ENCODE measurements at regions not wholly inside any gene's neighbourhood (a gene's known extent, or its start where the extent isn't known, plus 50 kb on each side); places are given as distances from the start of the nearest gene placed in this dataset.

DNA sequence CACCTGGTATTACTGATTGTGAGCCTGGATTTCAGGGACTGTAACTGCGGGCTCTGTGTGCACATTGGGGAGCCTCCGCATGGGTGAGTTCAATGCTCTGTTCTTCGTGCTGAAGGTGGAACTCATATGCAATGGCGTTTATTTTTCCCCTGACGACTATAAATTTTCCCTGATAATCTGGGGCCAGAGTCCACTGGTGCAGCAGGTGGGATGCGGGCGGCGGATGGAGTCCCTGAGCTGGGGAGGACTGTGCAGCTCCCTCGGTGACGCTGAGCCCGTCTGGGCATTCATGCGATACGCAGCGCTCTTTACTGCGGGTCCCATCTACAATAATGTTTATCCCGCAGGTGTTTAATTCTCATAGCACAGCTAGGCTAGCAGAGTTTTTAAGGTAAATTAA lies 181.6 kb upstream of the ALKAL2 start:
- peaks cover 36 to 64% of the 10 kb centered on the region in 2 donors for H3K27me3 ChIP-seq (ENCODE audit: control insufficient read depth in 2 of 2, insufficient read depth in 1 of 2, low read length in 1 of 2)
- H3K4me3 ChIP-seq (ENCODE audit: low read length in 2 of 2): no peak overlapping the region
- H3K27ac ChIP-seq (ENCODE audit: low read depth in 1 of 2, low read length in 1 of 2): no peak overlapping the region
- DNase-seq (ENCODE audit: low read depth in 6 of 9, low spot score in 9 of 9): no peak
- H3K9me3 ChIP-seq (ENCODE audit: control insufficient read depth in 2 of 2, insufficient read depth in 1 of 2, low read length in 1 of 2): peaks cover 0 to 11% of the 10 kb centered on the region in 2 donors
- WGBS: 96% methylated on average over 16 of the region's 16 CpGs
- H3K36me3 ChIP-seq (ENCODE audit: control insufficient read depth in 2 of 2, insufficient read depth in 2 of 2, low read length in 1 of 2): no peaks in the 10 kb centered on the region
- H3K4me1 ChIP-seq (ENCODE audit: control insufficient read depth in 2 of 2, insufficient read depth in 2 of 2, low read length in 2 of 2): no peaks in the 10 kb centered on the region

DNA sequence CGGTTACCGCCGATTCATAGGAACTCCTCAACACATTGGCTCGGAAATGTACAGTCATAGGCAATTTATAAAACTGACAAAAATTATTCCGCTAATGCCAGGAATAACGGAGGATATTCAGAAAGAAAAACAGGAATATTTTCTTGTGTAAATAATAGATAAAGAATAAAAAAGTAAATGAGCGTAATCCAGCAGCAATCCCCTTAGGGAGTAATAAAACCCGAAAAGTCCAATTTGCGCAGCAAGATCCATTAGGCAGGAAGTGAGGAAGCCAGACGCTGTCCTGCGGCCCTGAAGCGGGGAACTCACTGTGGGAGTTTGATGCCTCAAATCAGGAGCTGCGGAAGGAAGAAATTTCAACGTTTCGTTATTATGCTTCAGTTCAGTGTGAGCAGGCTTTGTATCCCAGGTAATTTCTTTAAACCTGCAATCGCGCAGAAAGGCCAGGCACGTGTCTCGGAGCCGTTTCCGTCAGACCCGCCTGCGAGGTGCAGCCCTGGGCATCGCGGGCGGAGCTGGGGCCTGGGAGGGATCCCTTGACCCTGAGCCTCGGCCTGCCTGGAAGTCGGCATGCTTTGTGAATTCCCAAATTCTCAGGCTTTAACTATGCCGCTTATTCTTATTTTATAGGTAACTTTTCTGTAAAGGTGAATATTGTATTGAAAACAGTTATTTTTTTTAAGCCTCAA lies 180.9 kb upstream of the ALKAL2 start:
- Histone ChIP-seq H3K27me3 (ENCODE audit: control insufficient read depth in 2 of 2, insufficient read depth in 1 of 2, low read length in 1 of 2) (peaks cover 36 to 68% of the 10 kb centered on the region in 2 donors), H3K36me3 (ENCODE audit: control insufficient read depth in 2 of 2, insufficient read depth in 2 of 2, low read length in 1 of 2) (no peaks in the 10 kb centered on the region), H3K4me1 (ENCODE audit: control insufficient read depth in 2 of 2, insufficient read depth in 2 of 2, low read length in 2 of 2) (no peaks in the 10 kb centered on the region), H3K27ac (ENCODE audit: low read depth in 1 of 2, low read length in 1 of 2) (no peak overlapping the region), H3K4me3 (ENCODE audit: low read length in 2 of 2) (no peak overlapping the region), H3K9me3 (ENCODE audit: control insufficient read depth in 2 of 2, insufficient read depth in 1 of 2, low read length in 1 of 2) (peaks cover 0 to 11% of the 10 kb centered on the region in 2 donors)
- DNase-seq (ENCODE audit: low read depth in 6 of 9, low spot score in 9 of 9): no peak
- WGBS: 46% methylated on average over 29 of the region's 29 CpGs

- Histone ChIP-seq H3K36me3 (ENCODE audit: control insufficient read depth in 2 of 2, insufficient read depth in 2 of 2, low read length in 1 of 2) (no peaks in the 10 kb centered on the region), H3K27me3 (ENCODE audit: control insufficient read depth in 2 of 2, insufficient read depth in 1 of 2, low read length in 1 of 2) (peaks cover 36 to 68% of the 10 kb centered on the region in 2 donors), H3K4me3 (ENCODE audit: low read length in 2 of 2) (no peak overlapping the region), H3K4me1 (ENCODE audit: control insufficient read depth in 2 of 2, insufficient read depth in 2 of 2, low read length in 2 of 2) (no peaks in the 10 kb centered on the region), H3K9me3 (ENCODE audit: control insufficient read depth in 2 of 2, insufficient read depth in 1 of 2, low read length in 1 of 2) (peaks cover 0 to 11% of the 10 kb centered on the region in 2 donors), H3K27ac (ENCODE audit: low read depth in 1 of 2, low read length in 1 of 2) (no peak overlapping the region)
- whole genome bisulfite sequencing: 6% methylated on average over 69 of the region's 69 CpGs
- DNase-seq (ENCODE audit: low read depth in 6 of 9, low spot score in 9 of 9): no peak
Observed at GRCh38 chr2:467892-468647, 180.2 kb upstream of the ALKAL2 start.

- H3K27me3 ChIP-seq (ENCODE audit: control insufficient read depth in 2 of 2, insufficient read depth in 1 of 2, low read length in 1 of 2): peaks cover 36 to 68% of the 10 kb centered on the region in 2 donors
- H3K4me1 ChIP-seq (ENCODE audit: control insufficient read depth in 2 of 2, insufficient read depth in 2 of 2, low read length in 2 of 2): no peaks in the 10 kb centered on the region
- H3K36me3 ChIP-seq (ENCODE audit: control insufficient read depth in 2 of 2, insufficient read depth in 2 of 2, low read length in 1 of 2): no peaks in the 10 kb centered on the region
- DNase-seq (ENCODE audit: low read depth in 6 of 9, low spot score in 9 of 9): no peak
- H3K4me3 ChIP-seq (ENCODE audit: low read length in 2 of 2): no peak overlapping the region
- no peak overlapping the region for H3K27ac ChIP-seq (ENCODE audit: low read depth in 1 of 2, low read length in 1 of 2)
- WGBS: 65% methylated on average over 18 of the region's 18 CpGs
- peaks cover 0 to 11% of the 10 kb centered on the region in 2 donors for H3K9me3 ChIP-seq (ENCODE audit: control insufficient read depth in 2 of 2, insufficient read depth in 1 of 2, low read length in 1 of 2)
Observed at GRCh38 chr2:467543-467891, 179.6 kb upstream of the ALKAL2 start.

- peaks cover 38 to 68% of the 10 kb centered on the region in 2 donors for H3K27me3 ChIP-seq (ENCODE audit: control insufficient read depth in 2 of 2, insufficient read depth in 1 of 2, low read length in 1 of 2)
- H3K9me3 ChIP-seq (ENCODE audit: control insufficient read depth in 2 of 2, insufficient read depth in 1 of 2, low read length in 1 of 2): peaks cover 0 to 11% of the 10 kb centered on the region in 2 donors
- DNase-seq (ENCODE audit: low read depth in 6 of 9, low spot score in 9 of 9): no peak
- H3K36me3 ChIP-seq (ENCODE audit: control insufficient read depth in 2 of 2, insufficient read depth in 2 of 2, low read length in 1 of 2): no peaks in the 10 kb centered on the region
- WGBS: 89% methylated on average over 15 of the region's 15 CpGs
- H3K4me1 ChIP-seq (ENCODE audit: control insufficient read depth in 2 of 2, insufficient read depth in 2 of 2, low read length in 2 of 2): no peaks in the 10 kb centered on the region
- no peak overlapping the region for H3K27ac ChIP-seq (ENCODE audit: low read depth in 1 of 2, low read length in 1 of 2)
- no peak overlapping the region for H3K4me3 ChIP-seq (ENCODE audit: low read length in 2 of 2)
Observed at GRCh38 chr2:467101-467500, 179.2 kb upstream of the ALKAL2 start.

GRCh38 chr2:464562-465309 lies 176.8 kb upstream of the ALKAL2 start:
- Histone ChIP-seq H3K27me3 (ENCODE audit: control insufficient read depth in 2 of 2, insufficient read depth in 1 of 2, low read length in 1 of 2) (peaks cover 35 to 61% of the 10 kb centered on the region in 2 donors), H3K4me3 (ENCODE audit: low read length in 2 of 2) (no peak overlapping the region), H3K27ac (ENCODE audit: low read depth in 1 of 2, low read length in 1 of 2) (no peak overlapping the region), H3K36me3 (ENCODE audit: control insufficient read depth in 2 of 2, insufficient read depth in 2 of 2, low read length in 1 of 2) (no peaks in the 10 kb centered on the region), H3K9me3 (ENCODE audit: control insufficient read depth in 2 of 2, insufficient read depth in 1 of 2, low read length in 1 of 2) (peaks cover 0 to 8% of the 10 kb centered on the region in 2 donors), H3K4me1 (ENCODE audit: control insufficient read depth in 2 of 2, insufficient read depth in 2 of 2, low read length in 2 of 2) (peaks cover 9 to 16% of the 10 kb centered on the region in 2 donors)
- WGBS: 92% methylated on average over 19 of the region's 19 CpGs
- DNase-seq (ENCODE audit: low read depth in 6 of 9, low spot score in 9 of 9): no peak

GRCh38 chr2:460861-461260 lies 173.0 kb upstream of the ALKAL2 start:
- Histone ChIP-seq H3K27me3 (ENCODE audit: control insufficient read depth in 2 of 2, insufficient read depth in 1 of 2, low read length in 1 of 2) (peaks cover 4 to 22% of the 10 kb centered on the region in 2 donors), H3K36me3 (ENCODE audit: control insufficient read depth in 2 of 2, insufficient read depth in 2 of 2, low read length in 1 of 2) (no peaks in the 10 kb centered on the region), H3K4me3 (ENCODE audit: low read length in 2 of 2) (no peak overlapping the region), H3K4me1 (ENCODE audit: control insufficient read depth in 2 of 2, insufficient read depth in 2 of 2, low read length in 2 of 2) (peaks cover 11 to 38% of the 10 kb centered on the region in 2 donors), H3K27ac (ENCODE audit: low read depth in 1 of 2, low read length in 1 of 2) (no peak overlapping the region), H3K9me3 (ENCODE audit: control insufficient read depth in 2 of 2, insufficient read depth in 1 of 2, low read length in 1 of 2) (no peaks in the 10 kb centered on the region)
- DNase-seq (ENCODE audit: low read depth in 6 of 9, low spot score in 9 of 9): peak in 4 of 9 donors; percentile 32 to 80 (median 54)
- WGBS: 6% methylated on average over 6 of the region's 6 CpGs

DNA sequence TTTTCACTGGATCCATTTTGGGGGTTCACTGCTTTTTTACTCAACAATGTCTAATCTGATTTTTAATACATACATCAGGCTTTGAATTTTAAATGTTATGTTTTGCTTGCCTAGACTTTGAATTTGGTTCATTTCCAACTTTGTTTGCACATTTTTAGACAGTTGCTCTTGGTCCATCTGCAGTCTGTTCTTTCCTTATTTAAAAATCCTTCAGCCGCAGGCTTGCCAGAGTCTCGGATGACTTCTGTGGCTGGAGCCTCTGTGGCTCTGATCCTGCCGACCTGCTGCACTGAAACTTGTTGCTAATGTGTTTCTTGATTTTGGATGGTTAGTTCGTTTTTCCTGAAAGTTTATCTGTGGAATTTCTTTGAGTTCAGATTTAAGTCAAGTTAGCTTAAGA lies 172.0 kb upstream of the ALKAL2 start:
- Histone ChIP-seq H3K27me3 (ENCODE audit: control insufficient read depth in 2 of 2, insufficient read depth in 1 of 2, low read length in 1 of 2) (peaks cover 2 to 17% of the 10 kb centered on the region in 2 donors), H3K4me3 (ENCODE audit: low read length in 2 of 2) (no peak overlapping the region), H3K36me3 (ENCODE audit: control insufficient read depth in 2 of 2, insufficient read depth in 2 of 2, low read length in 1 of 2) (no peaks in the 10 kb centered on the region), H3K4me1 (ENCODE audit: control insufficient read depth in 2 of 2, insufficient read depth in 2 of 2, low read length in 2 of 2) (peaks cover 15 to 45% of the 10 kb centered on the region in 2 donors), H3K27ac (ENCODE audit: low read depth in 1 of 2, low read length in 1 of 2) (no peak overlapping the region), H3K9me3 (ENCODE audit: control insufficient read depth in 2 of 2, insufficient read depth in 1 of 2, low read length in 1 of 2) (no peaks in the 10 kb centered on the region)
- DNase-seq (ENCODE audit: low read depth in 6 of 9, low spot score in 9 of 9): no peak
- WGBS: 77% methylated on average over 4 of the region's 4 CpGs

GRCh38 chr2:458425-458815 lies 170.5 kb upstream of the ALKAL2 start:
- no peaks in the 10 kb centered on the region for H3K9me3 ChIP-seq (ENCODE audit: control insufficient read depth in 2 of 2, insufficient read depth in 1 of 2, low read length in 1 of 2)
- no peak overlapping the region for H3K4me3 ChIP-seq (ENCODE audit: low read length in 2 of 2)
- peaks cover 23 to 50% of the 10 kb centered on the region in 2 donors for H3K4me1 ChIP-seq (ENCODE audit: control insufficient read depth in 2 of 2, insufficient read depth in 2 of 2, low read length in 2 of 2)
- peaks cover 2 to 9% of the 10 kb centered on the region in 2 donors for H3K27me3 ChIP-seq (ENCODE audit: control insufficient read depth in 2 of 2, insufficient read depth in 1 of 2, low read length in 1 of 2)
- WGBS: 93% methylated on average over 3 of the region's 3 CpGs
- DNase-seq (ENCODE audit: low read depth in 6 of 9, low spot score in 9 of 9): no peak
- no peaks in the 10 kb centered on the region for H3K36me3 ChIP-seq (ENCODE audit: control insufficient read depth in 2 of 2, insufficient read depth in 2 of 2, low read length in 1 of 2)
- peak overlapping the region in 1 of 2 donors; percentile 45 for H3K27ac ChIP-seq (ENCODE audit: low read depth in 1 of 2, low read length in 1 of 2)
